ENCODE measurements at regions not wholly inside any gene's neighbourhood (a gene's known extent, or its start where the extent isn't known, plus 50 kb on each side); places are given as distances from the start of the nearest gene placed in this dataset.

DNA sequence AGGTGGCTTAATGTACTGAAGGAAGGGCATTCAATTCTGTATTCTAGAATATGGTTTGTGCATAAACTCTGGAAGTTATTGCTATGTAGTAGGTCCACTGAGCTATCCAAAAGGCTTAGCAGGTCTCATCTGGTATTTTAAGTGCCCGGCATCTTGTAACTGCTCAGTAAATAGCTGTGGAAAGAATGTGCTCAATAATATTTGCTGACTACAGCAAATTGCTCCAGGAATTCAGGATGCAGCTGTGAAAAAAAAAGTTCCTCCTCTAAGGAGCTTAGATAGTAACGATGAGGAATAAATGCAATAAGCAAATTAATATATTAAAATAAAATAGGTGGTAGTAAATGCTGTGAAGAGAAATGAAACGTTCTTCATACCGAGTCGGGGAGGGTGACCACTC is 857.1 kb downstream of the AACS start:
- WGBS: 91% methylated on average over 5 of the region's 5 CpGs
- Histone ChIP-seq H3K4me1 (ENCODE audit: control insufficient read depth in 2 of 2, insufficient read depth in 2 of 2, low read length in 2 of 2) (no peaks in the 10 kb centered on the region), H3K36me3 (ENCODE audit: control insufficient read depth in 2 of 2, insufficient read depth in 2 of 2, low read length in 1 of 2) (no peaks in the 10 kb centered on the region), H3K4me3 (ENCODE audit: low read length in 2 of 2) (no peak overlapping the region), H3K9me3 (ENCODE audit: control insufficient read depth in 2 of 2, insufficient read depth in 1 of 2, low read length in 1 of 2) (no peaks in the 10 kb centered on the region), H3K27ac (ENCODE audit: low read depth in 1 of 2, low read length in 1 of 2) (no peak overlapping the region), H3K27me3 (ENCODE audit: control insufficient read depth in 2 of 2, insufficient read depth in 1 of 2, low read length in 1 of 2) (no peaks in the 10 kb centered on the region)
- DNase-seq (ENCODE audit: low read depth in 6 of 9, low spot score in 9 of 9): no peak

DNA sequence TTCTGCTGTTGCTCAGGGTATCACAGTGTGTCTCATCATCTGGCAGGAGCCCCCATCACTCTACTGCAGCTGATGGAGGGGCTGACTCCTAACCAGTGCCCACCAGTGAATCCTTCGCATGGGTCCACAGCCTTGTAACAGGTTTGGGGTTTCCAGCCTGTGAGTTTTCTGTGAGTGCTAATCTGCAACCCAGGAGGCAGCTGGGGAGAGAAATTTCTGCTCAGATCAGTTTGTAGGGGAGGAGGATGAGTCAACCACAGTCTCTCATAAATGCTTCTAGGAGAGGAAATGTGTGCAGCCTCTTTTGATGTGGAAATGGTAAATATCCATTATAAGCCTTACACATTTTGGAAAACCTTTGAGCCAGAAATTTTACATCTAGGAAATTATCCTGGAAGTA is 871.3 kb downstream of the AACS start:
- no peaks in the 10 kb centered on the region for H3K9me3 ChIP-seq (ENCODE audit: control insufficient read depth in 2 of 2, insufficient read depth in 1 of 2, low read length in 1 of 2)
- no peaks in the 10 kb centered on the region for H3K4me1 ChIP-seq (ENCODE audit: control insufficient read depth in 2 of 2, insufficient read depth in 2 of 2, low read length in 2 of 2)
- H3K4me3 ChIP-seq (ENCODE audit: low read length in 2 of 2): no peak overlapping the region
- no peak overlapping the region for H3K27ac ChIP-seq (ENCODE audit: low read depth in 1 of 2, low read length in 1 of 2)
- 98% methylated on average over 1 of the region's 1 CpG for WGBS
- no peaks in the 10 kb centered on the region for H3K27me3 ChIP-seq (ENCODE audit: control insufficient read depth in 2 of 2, insufficient read depth in 1 of 2, low read length in 1 of 2)
- H3K36me3 ChIP-seq (ENCODE audit: control insufficient read depth in 2 of 2, insufficient read depth in 2 of 2, low read length in 1 of 2): no peaks in the 10 kb centered on the region
- no peak for DNase-seq (ENCODE audit: low read depth in 6 of 9, low spot score in 9 of 9)

DNA sequence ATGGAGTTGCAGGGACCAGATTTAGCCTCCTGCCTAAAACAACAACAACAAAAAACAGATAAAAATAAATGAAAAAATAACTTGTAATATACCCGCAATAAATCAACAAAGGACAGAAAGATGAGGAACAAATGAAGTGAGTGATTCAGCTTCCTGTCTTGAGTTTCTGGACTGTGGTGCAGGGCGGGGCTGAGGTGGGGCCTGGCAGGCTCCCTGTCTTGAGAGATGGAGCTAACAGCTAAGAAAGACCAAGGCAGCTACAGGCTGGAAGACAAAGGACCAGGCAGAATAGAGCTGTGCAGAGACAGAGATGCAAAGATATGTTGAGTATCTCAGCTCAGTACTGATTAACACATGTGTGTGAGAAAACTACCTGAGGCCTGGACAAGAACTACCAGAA is 879.2 kb downstream of the AACS start:
- H3K27me3 ChIP-seq (ENCODE audit: control insufficient read depth in 2 of 2, insufficient read depth in 1 of 2, low read length in 1 of 2): no peaks in the 10 kb centered on the region
- no peak overlapping the region for H3K4me3 ChIP-seq (ENCODE audit: low read length in 2 of 2)
- H3K9me3 ChIP-seq (ENCODE audit: control insufficient read depth in 2 of 2, insufficient read depth in 1 of 2, low read length in 1 of 2): no peaks in the 10 kb centered on the region
- H3K4me1 ChIP-seq (ENCODE audit: control insufficient read depth in 2 of 2, insufficient read depth in 2 of 2, low read length in 2 of 2): no peaks in the 10 kb centered on the region
- no peak overlapping the region for H3K27ac ChIP-seq (ENCODE audit: low read depth in 1 of 2, low read length in 1 of 2)
- 91% methylated on average over 2 of the region's 2 CpGs for WGBS
- no peaks in the 10 kb centered on the region for H3K36me3 ChIP-seq (ENCODE audit: control insufficient read depth in 2 of 2, insufficient read depth in 2 of 2, low read length in 1 of 2)
- no peak for DNase-seq (ENCODE audit: low read depth in 6 of 9, low spot score in 9 of 9)

- Histone ChIP-seq H3K9me3 (ENCODE audit: control insufficient read depth in 2 of 2, insufficient read depth in 1 of 2, low read length in 1 of 2) (no peaks in the 10 kb centered on the region), H3K27me3 (ENCODE audit: control insufficient read depth in 2 of 2, insufficient read depth in 1 of 2, low read length in 1 of 2) (no peaks in the 10 kb centered on the region), H3K27ac (ENCODE audit: low read depth in 1 of 2, low read length in 1 of 2) (no peak overlapping the region), H3K4me3 (ENCODE audit: low read length in 2 of 2) (no peak overlapping the region), H3K36me3 (ENCODE audit: control insufficient read depth in 2 of 2, insufficient read depth in 2 of 2, low read length in 1 of 2) (no peaks in the 10 kb centered on the region), H3K4me1 (ENCODE audit: control insufficient read depth in 2 of 2, insufficient read depth in 2 of 2, low read length in 2 of 2) (no peaks in the 10 kb centered on the region)
- WGBS: 91% methylated on average over 7 of the region's 7 CpGs
- DNase-seq (ENCODE audit: low read depth in 6 of 9, low spot score in 9 of 9): no peak
These were observed 884.2 kb downstream of the AACS start for GRCh38 chr12:125949471-125949870.

DNA sequence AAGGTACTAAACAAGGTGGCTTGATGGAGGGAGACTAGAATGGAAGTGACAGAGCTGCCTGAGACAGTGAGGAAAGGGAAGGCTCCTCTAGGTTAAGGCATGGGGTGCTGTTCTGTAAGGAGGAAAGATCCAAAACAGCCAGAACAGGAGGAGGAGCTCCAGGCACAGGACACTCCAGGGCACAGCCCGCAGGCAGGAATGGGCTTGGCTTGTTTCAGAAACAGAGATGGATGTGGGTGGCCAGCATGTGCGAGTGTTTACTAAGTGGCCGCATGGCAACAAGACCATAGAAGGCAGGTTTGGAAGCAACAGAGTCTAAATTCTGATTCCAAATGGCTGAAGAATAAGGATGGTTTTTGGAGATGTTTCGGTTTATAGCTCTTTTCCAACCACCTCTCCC is 889.1 kb downstream of the AACS start:
- H3K36me3 ChIP-seq (ENCODE audit: control insufficient read depth in 2 of 2, insufficient read depth in 2 of 2, low read length in 1 of 2): no peaks in the 10 kb centered on the region
- H3K9me3 ChIP-seq (ENCODE audit: control insufficient read depth in 2 of 2, insufficient read depth in 1 of 2, low read length in 1 of 2): peaks cover 0 to 3% of the 10 kb centered on the region in 2 donors
- 89% methylated on average over 4 of the region's 4 CpGs for WGBS
- no peaks in the 10 kb centered on the region for H3K27me3 ChIP-seq (ENCODE audit: control insufficient read depth in 2 of 2, insufficient read depth in 1 of 2, low read length in 1 of 2)
- no peak for DNase-seq (ENCODE audit: low read depth in 6 of 9, low spot score in 9 of 9)
- H3K27ac ChIP-seq (ENCODE audit: low read depth in 1 of 2, low read length in 1 of 2): no peak overlapping the region
- H3K4me1 ChIP-seq (ENCODE audit: control insufficient read depth in 2 of 2, insufficient read depth in 2 of 2, low read length in 2 of 2): no peaks in the 10 kb centered on the region
- H3K4me3 ChIP-seq (ENCODE audit: low read length in 2 of 2): no peak overlapping the region

DNA sequence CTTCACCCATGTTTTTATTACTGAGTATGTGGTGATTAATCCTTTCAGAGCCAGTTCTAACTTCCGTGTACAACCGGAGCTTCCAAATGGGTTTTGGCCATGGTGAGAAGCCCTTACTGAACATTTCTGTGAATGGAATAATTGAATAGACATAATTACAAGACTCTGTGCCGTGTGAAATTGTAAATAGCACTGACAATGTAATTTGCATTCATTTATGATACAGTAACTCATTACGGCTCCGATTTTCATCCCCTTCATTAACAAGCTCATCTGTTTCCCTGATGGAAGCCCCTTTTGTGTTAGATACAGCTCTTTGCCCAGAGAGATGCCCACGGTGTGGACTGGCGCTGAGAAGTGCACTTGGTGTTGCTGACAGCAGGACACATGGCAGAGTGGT is 891.0 kb downstream of the AACS start:
- Histone ChIP-seq H3K27ac (ENCODE audit: low read depth in 1 of 2, low read length in 1 of 2) (no peak overlapping the region), H3K9me3 (ENCODE audit: control insufficient read depth in 2 of 2, insufficient read depth in 1 of 2, low read length in 1 of 2) (peaks cover 0 to 6% of the 10 kb centered on the region in 2 donors), H3K36me3 (ENCODE audit: control insufficient read depth in 2 of 2, insufficient read depth in 2 of 2, low read length in 1 of 2) (no peaks in the 10 kb centered on the region), H3K27me3 (ENCODE audit: control insufficient read depth in 2 of 2, insufficient read depth in 1 of 2, low read length in 1 of 2) (no peaks in the 10 kb centered on the region), H3K4me1 (ENCODE audit: control insufficient read depth in 2 of 2, insufficient read depth in 2 of 2, low read length in 2 of 2) (no peaks in the 10 kb centered on the region), H3K4me3 (ENCODE audit: low read length in 2 of 2) (no peak overlapping the region)
- 86% methylated on average over 7 of the region's 7 CpGs for WGBS
- no peak for DNase-seq (ENCODE audit: low read depth in 6 of 9, low spot score in 9 of 9)

DNA sequence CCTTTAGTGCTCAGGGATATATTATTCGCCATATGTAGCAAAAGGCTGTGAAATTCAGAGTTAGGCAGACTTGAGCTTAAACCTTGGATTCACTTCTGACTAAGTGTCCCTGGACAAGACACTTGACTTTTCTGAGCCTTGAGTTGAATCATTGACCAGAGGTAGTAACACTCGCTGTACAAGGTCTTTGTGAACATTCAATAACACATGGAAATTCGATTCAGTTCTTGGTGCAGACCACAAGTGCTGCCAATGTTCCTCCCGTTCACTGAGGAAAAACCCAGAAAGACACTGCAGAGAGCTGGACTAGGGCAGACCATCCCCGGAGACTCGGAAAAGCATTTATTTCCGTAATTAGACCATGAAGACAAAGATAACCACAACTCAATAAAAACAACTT is 901.4 kb downstream of the AACS start:
- H3K36me3 ChIP-seq (ENCODE audit: control insufficient read depth in 2 of 2, insufficient read depth in 2 of 2, low read length in 1 of 2): no peaks in the 10 kb centered on the region
- no peaks in the 10 kb centered on the region for H3K9me3 ChIP-seq (ENCODE audit: control insufficient read depth in 2 of 2, insufficient read depth in 1 of 2, low read length in 1 of 2)
- H3K4me1 ChIP-seq (ENCODE audit: control insufficient read depth in 2 of 2, insufficient read depth in 2 of 2, low read length in 2 of 2): no peaks in the 10 kb centered on the region
- no peak for DNase-seq (ENCODE audit: low read depth in 6 of 9, low spot score in 9 of 9)
- H3K4me3 ChIP-seq (ENCODE audit: low read length in 2 of 2): no peak overlapping the region
- WGBS: 92% methylated on average over 7 of the region's 7 CpGs
- H3K27ac ChIP-seq (ENCODE audit: low read depth in 1 of 2, low read length in 1 of 2): no peak overlapping the region
- H3K27me3 ChIP-seq (ENCODE audit: control insufficient read depth in 2 of 2, insufficient read depth in 1 of 2, low read length in 1 of 2): no peaks in the 10 kb centered on the region

DNA sequence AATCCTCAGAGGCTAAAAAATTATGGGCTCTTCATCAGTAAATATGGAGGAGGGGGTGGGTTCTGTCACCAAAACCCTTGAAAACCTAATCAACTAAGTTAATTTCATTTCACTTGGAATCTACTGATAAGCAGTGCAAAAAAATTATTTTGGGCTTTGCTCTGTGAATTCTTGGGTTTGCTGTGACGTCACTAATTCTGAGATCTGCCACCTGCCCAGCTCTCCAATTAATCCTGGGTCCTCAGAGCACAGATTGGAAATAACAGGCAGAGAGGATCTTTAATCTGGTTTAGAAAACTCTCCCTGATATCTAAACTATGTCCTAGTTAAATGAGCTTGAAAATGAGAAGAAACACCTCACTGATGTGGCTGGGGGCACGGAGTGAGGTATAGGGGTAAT is 903.2 kb downstream of the AACS start:
- 86% methylated on average over 2 of the region's 2 CpGs for WGBS
- no peaks in the 10 kb centered on the region for H3K4me1 ChIP-seq (ENCODE audit: control insufficient read depth in 2 of 2, insufficient read depth in 2 of 2, low read length in 2 of 2)

GRCh38 chr12:125971981-125972380 is 906.7 kb downstream of the AACS start:
- WGBS: 81% methylated on average over 3 of the region's 3 CpGs
- Histone ChIP-seq H3K36me3 (ENCODE audit: control insufficient read depth in 2 of 2, insufficient read depth in 2 of 2, low read length in 1 of 2) (no peaks in the 10 kb centered on the region), H3K9me3 (ENCODE audit: control insufficient read depth in 2 of 2, insufficient read depth in 1 of 2, low read length in 1 of 2) (no peaks in the 10 kb centered on the region), H3K4me3 (ENCODE audit: low read length in 2 of 2) (no peak overlapping the region), H3K4me1 (ENCODE audit: control insufficient read depth in 2 of 2, insufficient read depth in 2 of 2, low read length in 2 of 2) (no peaks in the 10 kb centered on the region), H3K27me3 (ENCODE audit: control insufficient read depth in 2 of 2, insufficient read depth in 1 of 2, low read length in 1 of 2) (no peaks in the 10 kb centered on the region), H3K27ac (ENCODE audit: low read depth in 1 of 2, low read length in 1 of 2) (no peak overlapping the region)
- no peak for DNase-seq (ENCODE audit: low read depth in 6 of 9, low spot score in 9 of 9)

More for the DNA sequence above, 903.2 kb downstream of the AACS start:
- H3K4me3 ChIP-seq (ENCODE audit: low read length in 2 of 2): no peak overlapping the region
- DNase-seq (ENCODE audit: low read depth in 6 of 9, low spot score in 9 of 9): no peak
- H3K9me3 ChIP-seq (ENCODE audit: control insufficient read depth in 2 of 2, insufficient read depth in 1 of 2, low read length in 1 of 2): no peaks in the 10 kb centered on the region
- H3K27ac ChIP-seq (ENCODE audit: low read depth in 1 of 2, low read length in 1 of 2): no peak overlapping the region
- H3K27me3 ChIP-seq (ENCODE audit: control insufficient read depth in 2 of 2, insufficient read depth in 1 of 2, low read length in 1 of 2): no peaks in the 10 kb centered on the region
- no peaks in the 10 kb centered on the region for H3K36me3 ChIP-seq (ENCODE audit: control insufficient read depth in 2 of 2, insufficient read depth in 2 of 2, low read length in 1 of 2)

- no peak overlapping the region for H3K27ac ChIP-seq (ENCODE audit: low read depth in 1 of 2, low read length in 1 of 2)
- no peak for DNase-seq (ENCODE audit: low read depth in 6 of 9, low spot score in 9 of 9)
- no peaks in the 10 kb centered on the region for H3K4me1 ChIP-seq (ENCODE audit: control insufficient read depth in 2 of 2, insufficient read depth in 2 of 2, low read length in 2 of 2)
- H3K36me3 ChIP-seq (ENCODE audit: control insufficient read depth in 2 of 2, insufficient read depth in 2 of 2, low read length in 1 of 2): no peaks in the 10 kb centered on the region
- no peaks in the 10 kb centered on the region for H3K9me3 ChIP-seq (ENCODE audit: control insufficient read depth in 2 of 2, insufficient read depth in 1 of 2, low read length in 1 of 2)
- peaks cover 0 to 2% of the 10 kb centered on the region in 2 donors for H3K27me3 ChIP-seq (ENCODE audit: control insufficient read depth in 2 of 2, insufficient read depth in 1 of 2, low read length in 1 of 2)
- H3K4me3 ChIP-seq (ENCODE audit: low read length in 2 of 2): no peak overlapping the region
- WGBS: 80% methylated on average over 2 of the region's 2 CpGs
These were observed 913.1 kb downstream of the AACS start for GRCh38 chr12:125978286-125978685.
